IPS DF 6.9 (cell line): ENCODE measurements at regions not wholly inside any gene's neighbourhood (a gene's known extent, or its start where the extent isn't known, plus 50 kb on each side); places are given as distances from the start of the nearest gene placed in this dataset.

ENCODE experiments used
- DNase-seq: peaks from one replicate; pipeline ENCODE4 v3.0.0-alpha.2; 2013; ENCODE audit warnings: low read depth, low spot score
- H3K27ac ChIP-seq: one replicate; pipeline ENCODE4 v1.5.1; 2013; ENCODE audit warnings: low read length, control low read depth
- H3K27me3 ChIP-seq: 2 replicates; pipeline ENCODE4 v1.6.1; 2013; ENCODE audit warnings: mild to moderate bottlenecking, low read length; ENCODE audit not compliant: control insufficient read depth, insufficient read depth
- H3K36me3 ChIP-seq: 2 replicates; pipeline ENCODE4 v1.6.1; 2013; ENCODE audit warnings: low read length; ENCODE audit not compliant: control insufficient read depth, insufficient read depth
- H3K4me1 ChIP-seq: 2 replicates; pipeline ENCODE4 v1.6.1; 2013; ENCODE audit warnings: low read length; ENCODE audit not compliant: control insufficient read depth, insufficient read depth
- H3K4me3 ChIP-seq: 2 replicates; pipeline ENCODE4 v1.5.1; 2013; ENCODE audit warnings: mild to moderate bottlenecking, low read length
- H3K9me3 ChIP-seq: 2 replicates; pipeline ENCODE4 v1.6.1; 2013; ENCODE audit warnings: low read length, inconsistent platforms; ENCODE audit not compliant: control insufficient read depth, insufficient read depth
- WGBS: extraction: QIAGEN DNeasy Blood & Tissue Kit; methylation state at CpG from one replicate; pipeline ENCODE4 v1.1.7; 2013; ENCODE audit warnings: mixed read lengths, missing lambda C conversion rate; ENCODE audit not compliant: insufficient read length, insufficient coverage; 5-methylcytosine and 5-hydroxymethylcytosine counted together

DNA sequence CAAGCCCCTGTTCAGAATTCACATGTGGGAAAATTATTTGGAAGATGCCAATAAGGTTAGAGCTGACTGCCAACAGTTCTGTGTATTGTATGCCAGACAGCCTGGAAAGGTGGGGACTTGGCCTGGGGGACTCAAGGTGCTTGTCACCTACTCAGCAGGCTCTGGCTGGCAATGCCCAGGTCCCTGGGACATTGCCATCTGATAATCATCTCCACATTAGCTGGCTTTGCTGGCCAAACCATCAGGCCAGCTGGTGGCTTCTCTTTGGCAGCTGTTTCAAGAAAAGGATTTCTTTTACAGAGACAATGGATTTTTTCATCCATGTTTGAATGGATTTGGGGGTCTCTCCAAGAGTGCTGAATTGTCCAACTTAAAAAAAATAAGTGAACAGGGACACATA lies 165.2 kb downstream of the BRMS1L start:
- H3K27ac ChIP-seq: no peak overlapping the region
- no peak for DNase-seq
- no peaks in the 10 kb centered on the region for H3K36me3 ChIP-seq

DNA sequence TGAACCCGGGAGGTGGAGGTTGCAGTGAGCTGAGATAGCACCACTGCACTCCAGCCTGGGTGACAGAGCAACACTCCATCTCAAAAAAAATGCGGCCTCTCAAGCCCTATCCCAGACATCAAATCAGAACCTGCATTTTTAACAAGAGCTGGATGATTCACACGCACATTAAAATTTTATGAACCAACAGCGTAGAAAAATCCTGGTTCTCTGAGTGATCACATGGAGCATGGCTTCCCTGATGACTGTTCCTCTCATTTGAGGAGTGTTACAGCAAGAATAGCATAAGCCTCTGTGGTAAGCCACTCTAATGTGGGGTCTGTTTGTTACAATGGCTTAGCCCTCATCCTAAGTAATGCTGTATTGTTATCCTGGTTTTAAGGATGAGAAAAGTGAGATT lies 163.6 kb downstream of the BRMS1L start:
- Histone ChIP-seq H3K4me3 (no peak overlapping the region), H3K27ac (no peak overlapping the region), H3K36me3 (no peaks in the 10 kb centered on the region), H3K4me1 (no peaks in the 10 kb centered on the region; the same call in 1 of the 2 replicates), H3K27me3 (no peaks in the 10 kb centered on the region), H3K9me3 (no peaks in the 10 kb centered on the region)
- WGBS: no CpG with 5 or more reads among the region's 4 CpGs
- DNase-seq: no peak

More for the DNA sequence above, 165.2 kb downstream of the BRMS1L start:
- H3K27me3 ChIP-seq: no peaks in the 10 kb centered on the region
- no peaks in the 10 kb centered on the region; the same call in 1 of the 2 replicates for H3K4me1 ChIP-seq
- no peak overlapping the region for H3K4me3 ChIP-seq
- no peaks in the 10 kb centered on the region for H3K9me3 ChIP-seq

DNA sequence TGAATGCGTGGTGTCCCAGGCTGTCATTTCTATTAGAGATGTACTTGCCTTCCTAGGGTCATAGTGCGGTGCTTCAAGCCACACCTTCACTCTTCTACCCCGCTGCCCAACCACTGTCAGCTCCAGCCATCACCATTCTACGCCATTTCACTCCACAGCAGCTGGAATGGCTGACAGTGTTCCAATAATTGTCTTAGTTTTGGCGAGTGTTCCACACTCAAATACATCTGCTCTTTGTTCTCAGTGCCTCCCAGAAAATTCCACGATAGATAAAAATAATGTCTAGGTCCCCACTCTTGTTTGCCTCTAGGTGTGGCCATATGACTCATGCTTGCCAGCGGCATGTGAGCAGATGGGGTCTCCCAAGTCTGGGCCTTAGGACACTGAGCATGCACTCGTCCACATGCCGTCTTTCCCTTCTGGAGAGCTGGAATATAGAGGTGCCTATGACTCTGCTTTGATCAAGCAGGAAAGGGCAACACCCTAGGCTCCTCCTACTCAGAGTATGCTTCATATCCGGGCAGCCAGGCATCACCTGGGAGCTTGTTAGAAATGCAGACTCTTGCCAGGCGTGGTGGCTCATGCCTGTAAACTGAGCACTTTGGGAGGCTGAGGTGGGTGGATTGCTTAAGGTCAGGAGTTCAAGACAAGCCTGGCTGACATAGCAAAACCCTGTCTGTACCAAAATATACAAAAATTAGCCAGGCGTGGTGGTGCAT lies 163.0 kb downstream of the BRMS1L start:
- Histone ChIP-seq H3K4me1 (no peaks in the 10 kb centered on the region; the same call in 1 of the 2 replicates), H3K9me3 (no peaks in the 10 kb centered on the region), H3K4me3 (no peak overlapping the region), H3K27me3 (no peaks in the 10 kb centered on the region), H3K27ac (no peak overlapping the region), H3K36me3 (no peaks in the 10 kb centered on the region)
- DNase-seq: no peak
- WGBS: no CpG with 5 or more reads among the region's 12 CpGs

DNA sequence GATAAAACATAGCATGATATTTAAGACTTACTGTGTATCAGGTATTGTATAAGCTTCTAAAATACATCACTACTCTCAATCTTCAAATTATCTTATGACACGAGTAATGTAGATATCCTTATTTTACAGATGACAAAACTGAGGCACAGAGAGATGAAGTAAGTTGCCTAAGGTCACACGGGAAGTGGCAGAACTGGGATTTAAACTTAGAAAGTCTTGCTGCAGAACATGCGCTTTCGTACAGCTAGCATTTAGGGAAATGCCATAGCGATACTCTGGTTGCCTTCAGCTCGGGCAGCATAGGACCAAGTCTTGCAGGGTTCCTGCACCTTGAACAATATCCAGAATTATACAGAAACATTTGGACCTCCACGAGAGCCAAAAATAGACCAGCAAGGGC lies 162.4 kb downstream of the BRMS1L start:
- Histone ChIP-seq H3K27me3 (no peaks in the 10 kb centered on the region), H3K4me3 (no peak overlapping the region), H3K36me3 (no peaks in the 10 kb centered on the region), H3K9me3 (no peaks in the 10 kb centered on the region), H3K27ac (no peak overlapping the region), H3K4me1 (no peaks in the 10 kb centered on the region; the same call in 1 of the 2 replicates)
- WGBS: no CpG with 5 or more reads among the region's 7 CpGs
- no peak for DNase-seq

DNA sequence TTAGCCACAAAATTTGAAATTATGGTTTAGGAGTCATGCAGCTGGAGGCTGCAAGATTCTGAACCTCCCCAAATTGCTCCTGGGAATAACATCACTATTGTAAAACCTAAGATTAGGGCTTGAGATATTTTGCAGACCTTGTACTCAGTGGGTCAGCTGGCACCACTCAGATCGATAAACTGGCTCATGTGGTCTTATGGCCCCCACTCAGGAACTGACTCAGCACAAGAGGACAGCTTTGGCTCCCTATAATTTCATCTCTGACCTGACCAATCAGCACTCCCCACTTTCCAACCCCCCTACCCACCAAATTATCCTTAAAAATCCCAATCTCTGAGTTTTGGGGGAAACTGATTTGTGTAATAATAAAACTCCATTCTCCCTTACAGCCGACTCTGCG lies 161.6 kb downstream of the BRMS1L start:
- no peak for DNase-seq
- H3K27ac ChIP-seq: no peak overlapping the region
- H3K9me3 ChIP-seq: no peaks in the 10 kb centered on the region
- no peaks in the 10 kb centered on the region for H3K36me3 ChIP-seq
- H3K27me3 ChIP-seq: no peaks in the 10 kb centered on the region
- H3K4me1 ChIP-seq: no peaks in the 10 kb centered on the region
- no peak overlapping the region for H3K4me3 ChIP-seq
- no CpG with 5 or more reads among the region's 3 CpGs for WGBS

DNA sequence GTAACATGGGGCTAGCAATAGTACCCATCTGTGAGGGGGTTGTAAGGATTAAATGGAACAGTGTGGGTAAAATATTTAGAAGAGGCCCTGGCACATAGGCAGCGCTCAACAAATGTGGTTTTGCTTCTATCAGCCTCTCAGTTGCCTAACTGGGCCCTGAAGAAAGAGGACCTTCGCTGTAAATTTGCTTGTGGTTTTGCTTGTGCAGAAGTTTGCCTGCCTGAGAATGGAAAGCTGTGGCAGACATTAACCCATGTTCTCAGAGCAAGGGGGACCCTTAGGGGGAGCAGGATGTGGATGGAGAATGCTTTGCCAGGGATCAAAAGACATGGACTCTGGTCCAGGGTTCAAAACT lies 160.1 kb downstream of the BRMS1L start:
- WGBS: no CpG with 5 or more reads among the region's 2 CpGs
- H3K4me3 ChIP-seq: no peak overlapping the region
- H3K4me1 ChIP-seq: no peaks in the 10 kb centered on the region
- H3K27me3 ChIP-seq: no peaks in the 10 kb centered on the region
- H3K27ac ChIP-seq: no peak overlapping the region
- DNase-seq: no peak
- no peaks in the 10 kb centered on the region for H3K9me3 ChIP-seq
- H3K36me3 ChIP-seq: no peaks in the 10 kb centered on the region

DNA sequence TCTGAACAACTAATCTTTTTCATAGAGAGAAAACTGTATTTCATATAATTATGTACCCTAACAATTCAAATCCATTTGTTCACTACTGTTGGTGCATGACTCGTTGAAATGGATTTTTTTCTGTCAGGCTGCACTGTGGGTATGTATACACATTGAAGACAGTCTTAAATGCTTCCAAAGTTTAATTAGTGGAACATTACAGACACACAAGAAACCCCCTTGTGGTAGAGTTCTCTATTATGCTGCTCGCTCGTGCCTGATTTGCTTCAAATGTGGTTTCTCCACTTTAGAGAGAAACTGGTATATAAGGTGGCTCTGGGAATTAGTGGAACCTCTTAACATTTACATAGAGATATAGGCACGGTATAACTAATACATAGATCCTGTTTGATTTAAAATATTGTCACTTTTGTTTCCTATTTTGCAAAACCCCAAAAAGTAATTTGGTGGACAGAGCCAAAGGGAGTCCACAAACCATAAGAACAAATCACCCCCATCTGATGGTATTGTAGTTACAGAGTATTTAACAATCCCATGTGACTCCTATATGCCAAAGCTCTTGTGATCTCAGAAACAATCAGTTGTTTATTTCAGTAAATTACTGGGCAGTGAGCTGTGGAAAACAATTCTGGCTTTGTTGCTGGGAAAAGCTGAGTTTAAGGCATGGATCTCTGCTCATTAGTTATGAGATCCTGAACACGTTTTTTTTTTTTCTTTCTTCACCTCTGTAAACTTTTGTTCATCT lies 159.5 kb downstream of the BRMS1L start:
- Histone ChIP-seq H3K4me1 (no peaks in the 10 kb centered on the region), H3K27me3 (no peaks in the 10 kb centered on the region), H3K36me3 (no peaks in the 10 kb centered on the region), H3K4me3 (no peak overlapping the region), H3K27ac (no peak overlapping the region), H3K9me3 (no peaks in the 10 kb centered on the region)
- no peak for DNase-seq
- no CpG with 5 or more reads among the region's 5 CpGs for WGBS

DNA sequence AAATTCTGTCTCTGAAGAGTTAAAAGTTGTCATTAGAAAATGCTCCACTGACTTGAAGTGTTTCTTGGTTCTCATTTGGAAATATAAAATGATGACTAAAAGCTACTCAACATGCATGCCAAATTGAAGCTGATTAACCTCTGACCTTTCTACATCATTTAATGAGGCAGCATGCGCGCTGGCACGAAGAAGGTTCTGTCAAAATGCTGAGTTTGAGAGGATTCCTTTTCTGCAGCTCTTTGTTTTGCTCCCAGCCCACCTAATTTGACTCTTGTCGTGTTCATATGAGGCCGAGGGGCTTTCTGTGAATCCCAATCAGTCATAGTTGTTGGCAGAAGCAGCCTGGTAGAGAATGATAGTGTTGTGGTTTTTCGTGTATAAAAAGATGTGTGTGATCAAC lies 153.4 kb downstream of the BRMS1L start:
- Histone ChIP-seq H3K27ac (no peak overlapping the region), H3K27me3 (no peaks in the 10 kb centered on the region), H3K9me3 (no peaks in the 10 kb centered on the region), H3K4me1 (no peaks in the 10 kb centered on the region), H3K36me3 (no peaks in the 10 kb centered on the region), H3K4me3 (no peak overlapping the region)
- WGBS: no CpG with 5 or more reads among the region's 6 CpGs
- DNase-seq: no peak

DNA sequence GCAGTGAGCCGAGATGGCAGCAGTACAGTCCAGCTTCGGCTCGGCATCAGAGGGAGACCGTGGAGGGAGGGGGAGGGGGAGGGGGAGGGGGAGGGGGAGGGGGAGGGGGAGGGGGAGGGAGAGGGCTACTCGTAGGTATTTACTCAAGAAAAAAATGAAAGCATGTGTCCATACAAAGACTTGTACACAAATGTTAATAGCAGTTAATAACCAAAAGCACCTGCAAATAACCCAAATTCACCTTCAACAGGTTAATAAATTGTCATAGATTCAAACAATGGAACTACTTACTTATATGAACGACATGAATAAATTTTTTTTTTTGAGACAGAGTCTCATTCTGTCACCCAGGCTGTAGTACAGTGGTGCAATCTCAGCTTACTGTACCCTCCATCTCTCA lies 152.4 kb downstream of the BRMS1L start:
- WGBS: no CpG with 5 or more reads among the region's 6 CpGs

DNA sequence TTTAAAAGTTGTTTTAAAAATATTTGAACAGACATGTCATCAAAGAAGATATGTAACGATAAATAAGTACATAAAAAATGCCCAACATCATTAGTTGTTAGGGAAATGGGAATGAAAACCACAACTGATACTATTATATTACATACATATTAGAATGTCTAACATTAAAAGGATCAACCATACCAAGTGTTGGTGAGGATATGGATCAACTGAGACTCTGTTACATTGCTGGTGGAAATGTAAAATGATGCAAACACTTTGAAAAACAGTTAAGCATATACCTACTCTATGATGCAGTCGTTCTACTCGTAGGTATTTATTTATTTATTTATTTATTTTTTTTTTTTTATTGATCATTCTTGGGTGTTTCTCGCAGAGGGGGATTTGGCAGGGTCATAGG lies 149.7 kb downstream of the BRMS1L start:
- Histone ChIP-seq H3K27me3 (no peaks in the 10 kb centered on the region), H3K27ac (no peak overlapping the region), H3K4me3 (no peak overlapping the region), H3K4me1 (no peaks in the 10 kb centered on the region), H3K36me3 (no peaks in the 10 kb centered on the region), H3K9me3 (no peaks in the 10 kb centered on the region)
- no CpG with 5 or more reads among the region's 4 CpGs for WGBS
- no peak for DNase-seq

More for the DNA sequence above, 152.4 kb downstream of the BRMS1L start:
- H3K4me1 ChIP-seq: no peaks in the 10 kb centered on the region
- no peaks in the 10 kb centered on the region for H3K27me3 ChIP-seq
- H3K27ac ChIP-seq: no peak overlapping the region
- H3K36me3 ChIP-seq: no peaks in the 10 kb centered on the region
- no peaks in the 10 kb centered on the region for H3K9me3 ChIP-seq
- H3K4me3 ChIP-seq: no peak overlapping the region
- no peak for DNase-seq

DNA sequence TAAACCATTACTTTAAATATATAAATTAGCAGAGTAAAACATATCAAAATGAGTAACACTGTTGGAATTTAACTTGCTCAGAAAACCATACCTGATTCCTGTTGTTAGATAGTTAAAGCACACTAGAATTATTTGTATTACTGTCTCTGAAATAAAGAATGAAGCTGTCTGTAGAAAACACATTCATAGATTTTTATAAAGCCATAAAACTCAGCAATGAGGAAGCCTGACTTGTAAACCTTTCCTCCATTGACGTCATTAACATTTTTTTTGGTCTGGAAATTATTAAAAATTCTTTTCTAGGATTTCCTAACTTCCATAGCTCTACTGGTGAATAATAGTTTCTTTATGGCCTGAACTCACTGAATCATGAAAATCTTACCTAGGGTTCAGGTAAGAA lies 147.6 kb downstream of the BRMS1L start:
- no peak overlapping the region for H3K4me3 ChIP-seq
- H3K27me3 ChIP-seq: no peaks in the 10 kb centered on the region
- H3K27ac ChIP-seq: no peak overlapping the region
- no peak for DNase-seq
- no CpG with 5 or more reads among the region's 1 CpG for WGBS
- no peaks in the 10 kb centered on the region for H3K4me1 ChIP-seq
- no peaks in the 10 kb centered on the region for H3K9me3 ChIP-seq
- H3K36me3 ChIP-seq: no peaks in the 10 kb centered on the region
